Small intestine (tissue), 7 donors: ENCODE measurements at regions not wholly inside any gene's neighbourhood (a gene's known extent, or its start where the extent isn't known, plus 50 kb on each side); places are given as distances from the start of the nearest gene placed in this dataset.
"Not testable (repeated sequence)": the region's sequence is repeated elsewhere in the genome, so short reads cannot be mapped to it uniquely, and the experiment has no call there.

ENCODE experiments used
- DNase-seq, 2 donors: peaks; one replicate each; pipeline versions ENCODE4 v3.0.0 to v3.0.0-alpha.2; 2013
- FAIRE-seq: peaks from 2 replicates; lab custom pipeline; 2012; peaks lifted over from hg19 to GRCh38; lab: Jason Lieb, UNC
- H3K27ac ChIP-seq, 3 donors: one replicate each; pipeline ENCODE4 v1.5.1; 2013; ENCODE audit warnings: low read length in 2 of 3, mild to moderate bottlenecking in 2 of 3, control low read depth in 1 of 3, inconsistent platforms in 1 of 3, low read depth in 1 of 3, moderate library complexity in 1 of 3
- H3K27me3 ChIP-seq, 3 donors: one replicate each; pipeline ENCODE4 v1.6.1; 2013; ENCODE audit warnings: low read length in 3 of 3, inconsistent platforms in 1 of 3; ENCODE audit not compliant: control insufficient read depth in 3 of 3, insufficient read depth in 3 of 3
- H3K36me3 ChIP-seq, 3 donors: one replicate each; pipeline ENCODE4 v1.6.1; 2013; ENCODE audit warnings: low read length in 3 of 3, inconsistent platforms in 1 of 3, low read depth in 1 of 3, mild to moderate bottlenecking in 1 of 3, moderate library complexity in 1 of 3; ENCODE audit not compliant: control insufficient read depth in 3 of 3, insufficient read depth in 2 of 3
- H3K4me1 ChIP-seq, 3 donors: one replicate each; pipeline ENCODE4 v1.6.1; 2013; ENCODE audit warnings: low read length in 2 of 3, inconsistent platforms in 1 of 3, low read depth in 1 of 3, mild to moderate bottlenecking in 1 of 3, moderate library complexity in 1 of 3; ENCODE audit not compliant: control insufficient read depth in 3 of 3, insufficient read depth in 2 of 3
- H3K4me3 ChIP-seq, 3 donors: one replicate each; pipeline ENCODE4 v1.5.1; 2013; ENCODE audit warnings: low read length in 3 of 3, control low read depth in 1 of 3, inconsistent platforms in 1 of 3, low read depth in 1 of 3, mild to moderate bottlenecking in 1 of 3, moderate library complexity in 1 of 3
- H3K9me3 ChIP-seq, 2 donors: one replicate each; pipeline ENCODE4 v1.6.1; 2013; ENCODE audit warnings: low read depth in 1 of 2, low read length in 1 of 2; ENCODE audit not compliant: control insufficient read depth in 2 of 2, insufficient read depth in 1 of 2
- WGBS, 3 donors: extraction: QIAGEN DNeasy Blood & Tissue Kit; methylation state at CpG; one replicate each; pipeline ENCODE4 v1.1.7; 2013; 5-methylcytosine and 5-hydroxymethylcytosine counted together
- donor health status: healthy with polysubstance abuse.
- donor health status: control.
- donor health status: control.
- donor health status: Bipolar disorder and iron deficiency.
- donor health status: healthy.

DNA sequence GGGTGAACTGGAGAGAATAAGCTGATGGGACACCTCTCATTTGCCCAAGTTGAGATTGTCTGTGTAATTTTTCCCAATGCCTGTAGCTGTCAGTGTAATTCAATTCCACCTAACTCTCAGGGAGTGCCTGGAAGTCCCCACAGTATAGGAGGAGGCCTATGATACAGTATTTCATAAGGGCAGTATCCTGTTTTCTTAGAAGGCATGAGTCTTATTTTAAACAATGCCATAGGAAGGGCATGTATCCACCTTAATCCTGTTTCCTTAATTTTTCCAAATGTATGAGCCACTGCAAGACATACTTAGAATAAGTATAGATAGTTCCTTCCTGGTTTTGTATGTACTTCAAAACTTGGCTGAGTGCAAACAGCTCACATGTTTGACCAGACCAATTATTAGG, 226.6 kb upstream of the USP9Y start:
- DNase-seq = no peak
- H3K27me3 ChIP-seq = no peaks in the 10 kb centered on the region
- H3K4me3 ChIP-seq = no peak overlapping the region
- no peak for FAIRE-seq
- H3K27ac ChIP-seq = no peak overlapping the region
- no peaks in the 10 kb centered on the region for H3K9me3 ChIP-seq
- H3K36me3 ChIP-seq = no peaks in the 10 kb centered on the region
- H3K4me1 ChIP-seq = no peaks in the 10 kb centered on the region

DNA sequence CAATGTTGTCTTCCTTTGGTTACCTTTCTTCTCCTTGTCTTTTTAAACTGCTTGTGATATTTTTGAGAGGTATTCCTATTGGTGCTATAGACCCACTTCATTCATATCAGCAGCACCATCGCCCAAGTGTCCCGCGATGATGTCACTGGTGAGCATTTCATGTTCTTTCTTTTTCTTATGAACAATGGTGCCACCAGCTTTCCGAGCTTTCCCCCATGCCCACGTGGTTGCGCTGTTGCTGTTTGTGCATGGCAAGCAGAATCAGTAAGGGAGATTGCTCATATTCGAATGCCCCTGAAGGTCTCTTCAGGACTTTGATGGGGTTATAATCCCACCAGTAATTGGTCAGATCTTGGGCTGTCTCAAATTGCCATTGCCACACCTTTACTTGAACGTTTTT, 221.6 kb upstream of the USP9Y start:
- DNase-seq = peak in 1 of 2 donors; percentile 20
- no peaks in the 10 kb centered on the region for H3K4me1 ChIP-seq
- no peak for FAIRE-seq
- no peaks in the 10 kb centered on the region for H3K27me3 ChIP-seq
- H3K9me3 ChIP-seq = no peaks in the 10 kb centered on the region
- H3K36me3 ChIP-seq = no peaks in the 10 kb centered on the region
- no peak overlapping the region for H3K27ac ChIP-seq
- H3K4me3 ChIP-seq = no peak overlapping the region
- WGBS, 3 donors = 27 to 33% (median 32%) methylated on average over 3 to 8 of the region's 8 CpGs

DNA sequence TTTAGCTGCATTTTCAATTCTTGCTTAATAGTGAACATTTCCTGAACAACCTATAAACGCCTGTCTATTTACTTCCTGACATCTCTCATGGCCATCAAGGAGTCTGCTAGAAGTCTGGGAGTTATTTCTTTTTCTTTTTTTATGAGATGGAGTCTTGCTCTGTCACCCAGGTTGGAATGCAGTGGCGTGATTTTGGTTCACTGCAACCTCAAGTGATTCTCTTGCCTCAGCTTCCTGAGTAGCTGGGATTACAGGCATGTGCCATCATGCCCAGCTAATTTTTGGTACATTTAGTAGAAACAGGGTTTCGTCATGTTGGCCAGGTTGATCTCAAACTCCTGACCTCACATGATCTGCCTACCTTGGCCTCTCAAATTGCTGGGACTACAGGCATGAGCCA, 217.6 kb upstream of the USP9Y start:
- no peaks in the 10 kb centered on the region for H3K27me3 ChIP-seq
- H3K4me1 ChIP-seq = no peaks in the 10 kb centered on the region
- H3K9me3 ChIP-seq = no peaks in the 10 kb centered on the region
- no peaks in the 10 kb centered on the region for H3K36me3 ChIP-seq
- DNase-seq = no peak
- H3K27ac ChIP-seq = no peak overlapping the region
- 71 to 85% methylated on average over 3 of the region's 3 CpGs; no CpG with 5 or more reads in 1 of the 3 donors for WGBS, 3 donors
- H3K4me3 ChIP-seq = no peak overlapping the region
- no peak for FAIRE-seq

DNA sequence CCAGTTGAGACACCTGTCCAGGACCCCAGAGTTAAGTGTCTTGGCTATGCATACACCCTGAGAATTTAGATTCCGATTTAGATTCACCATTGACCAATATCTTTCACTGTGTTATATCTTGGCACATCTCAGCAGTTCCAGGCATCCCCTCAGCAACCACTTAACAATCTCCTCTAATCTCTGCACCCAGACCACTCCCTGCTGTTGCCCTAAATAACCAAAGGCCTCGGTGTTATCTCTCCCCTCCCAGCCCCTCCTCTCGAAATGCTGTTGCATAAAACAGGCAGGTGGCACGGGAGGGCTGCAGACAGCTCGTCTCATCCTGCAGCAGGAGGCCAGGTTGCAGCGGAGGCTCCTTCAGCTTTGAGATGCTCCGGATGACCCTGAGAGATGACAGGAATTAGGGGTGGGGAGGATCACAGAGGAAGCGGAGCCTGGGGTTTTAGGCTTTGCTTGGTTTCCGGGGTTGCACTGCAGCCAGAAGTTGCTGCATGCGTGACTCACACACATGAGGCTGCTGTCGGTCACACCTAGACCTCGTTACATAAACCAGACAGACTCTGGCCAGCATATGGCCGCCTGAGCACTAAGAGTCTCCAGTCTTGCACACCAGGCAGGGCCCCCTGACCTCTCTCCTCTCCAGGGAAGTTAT, 210.3 kb upstream of the USP9Y start:
- H3K9me3 ChIP-seq = no peaks in the 10 kb centered on the region
- no peaks in the 10 kb centered on the region for H3K27me3 ChIP-seq
- FAIRE-seq = no peak
- no peaks in the 10 kb centered on the region for H3K4me1 ChIP-seq
- H3K27ac ChIP-seq = no peak overlapping the region
- H3K4me3 ChIP-seq = no peak overlapping the region
- H3K36me3 ChIP-seq = no peaks in the 10 kb centered on the region
- WGBS, 3 donors = 19 to 41% methylated on average over 7 to 13 of the region's 13 CpGs; no CpG with 5 or more reads in 1 of the 3 donors
- DNase-seq = peak; percentile 56 to 63

DNA sequence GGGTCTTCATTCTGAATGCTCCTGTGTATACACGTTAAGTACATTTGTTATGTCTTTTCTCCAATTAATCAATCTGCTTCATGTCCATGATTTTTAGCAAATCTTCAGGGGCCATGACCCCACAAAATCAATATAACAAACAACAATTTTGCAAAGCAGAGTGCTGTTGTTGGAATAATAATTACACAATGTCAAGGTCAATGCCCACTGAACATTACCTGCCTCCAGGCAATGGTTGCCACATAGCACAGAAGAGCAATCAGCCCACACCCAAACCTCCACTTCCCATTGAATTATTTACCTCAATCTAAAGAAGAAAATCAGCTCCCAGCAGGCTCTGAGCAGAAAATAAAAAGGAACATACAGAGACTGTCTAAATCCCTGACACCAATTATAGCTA, 208.8 kb upstream of the USP9Y start:
- Histone ChIP-seq H3K36me3 (no peaks in the 10 kb centered on the region), H3K27me3 (no peaks in the 10 kb centered on the region), H3K9me3 (no peaks in the 10 kb centered on the region), H3K4me3 (no peak overlapping the region), H3K4me1 (no peaks in the 10 kb centered on the region), H3K27ac (no peak overlapping the region)
- FAIRE-seq (no peak), DNase-seq (no peak)
- WGBS, 3 donors = 92 to 100% methylated on average over 1 of the region's 1 CpG; no CpG with 5 or more reads in 1 of the 3 donors

DNA sequence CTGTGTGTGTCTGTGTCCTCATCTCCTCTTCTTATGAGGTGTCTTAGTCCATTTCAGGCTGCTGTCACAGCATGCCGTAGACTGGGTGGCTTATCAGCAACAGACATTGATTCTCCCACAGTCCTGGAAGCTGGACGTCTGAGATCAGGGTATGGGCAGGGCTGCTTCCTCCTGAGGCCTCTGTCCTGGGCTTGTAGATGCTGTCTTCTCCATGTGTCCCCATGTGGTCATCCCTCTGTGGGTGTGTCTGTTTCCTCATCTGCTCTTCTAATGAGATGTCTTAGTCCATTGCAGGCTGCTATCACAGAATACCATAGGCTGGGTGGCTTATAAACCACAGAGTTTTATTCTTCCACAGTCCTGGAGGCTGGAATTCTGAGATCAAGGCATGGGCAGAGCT, 205.0 kb upstream of the USP9Y start:
- Histone ChIP-seq H3K4me3 (no peak overlapping the region), H3K36me3 (no peaks in the 10 kb centered on the region), H3K4me1 (no peaks in the 10 kb centered on the region), H3K27me3 (no peaks in the 10 kb centered on the region), H3K27ac (no peak overlapping the region), H3K9me3 (no peaks in the 10 kb centered on the region)
- WGBS, 3 donors = 80 to 87% methylated on average over 1 to 2 of the region's 2 CpGs; no CpG with 5 or more reads in 1 of the 3 donors
- FAIRE-seq (no peak), DNase-seq (no peak)

DNA sequence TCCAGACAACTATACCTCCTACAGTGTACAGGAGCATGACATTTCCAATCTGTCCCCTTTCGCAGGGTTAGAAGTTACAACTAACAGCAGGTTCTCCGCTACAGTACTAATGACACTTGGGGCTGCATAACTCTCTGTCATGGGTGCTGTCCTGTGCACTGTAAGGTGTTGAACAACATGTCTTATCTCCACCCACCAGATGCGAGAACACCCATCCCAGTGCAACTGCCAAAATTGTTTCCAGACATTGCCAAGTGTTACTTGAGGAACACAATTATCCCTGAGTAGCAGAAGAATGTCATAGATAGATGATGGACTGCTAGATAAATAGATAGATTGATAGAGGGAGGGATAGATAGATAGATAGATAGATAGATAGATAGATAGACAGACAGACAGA, 200.9 kb upstream of the USP9Y start:
- no peak overlapping the region for H3K4me3 ChIP-seq
- no peaks in the 10 kb centered on the region for H3K4me1 ChIP-seq
- no peaks in the 10 kb centered on the region for H3K27me3 ChIP-seq
- no peak overlapping the region for H3K27ac ChIP-seq
- DNase-seq (no peak), FAIRE-seq (no peak)
- no peaks in the 10 kb centered on the region for H3K36me3 ChIP-seq
- 86 to 92% methylated on average over 3 of the region's 3 CpGs; no CpG with 5 or more reads in 1 of the 3 donors for WGBS, 3 donors
- H3K9me3 ChIP-seq = no peaks in the 10 kb centered on the region

DNA sequence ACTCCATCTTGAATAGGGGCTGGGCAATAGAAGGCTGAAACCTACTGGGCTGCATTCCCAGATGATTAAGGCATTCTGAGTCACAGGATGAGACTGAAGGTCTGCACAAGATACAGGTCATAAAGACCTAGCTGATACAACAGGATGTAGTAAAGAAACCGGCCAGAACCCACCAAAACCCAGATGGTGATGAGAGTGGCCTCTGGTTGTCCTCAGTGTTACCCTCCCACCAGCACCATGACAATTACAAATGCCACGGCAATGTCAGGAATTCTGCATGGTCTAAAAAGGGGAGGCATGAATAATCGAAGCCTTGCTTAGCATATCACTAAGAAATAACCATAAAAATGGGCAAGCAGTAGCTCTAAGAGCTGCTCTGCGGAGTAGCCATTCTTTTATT, 197.0 kb upstream of the USP9Y start:
- not testable (repeated sequence) for H3K9me3 ChIP-seq, H3K36me3 ChIP-seq, H3K27me3 ChIP-seq, H3K4me3 ChIP-seq, H3K4me1 ChIP-seq, FAIRE-seq, DNase-seq, H3K27ac ChIP-seq
- WGBS, 3 donors = 67 to 68% methylated on average over 4 of the region's 4 CpGs; no CpG with 5 or more reads in 1 of the 3 donors

DNA sequence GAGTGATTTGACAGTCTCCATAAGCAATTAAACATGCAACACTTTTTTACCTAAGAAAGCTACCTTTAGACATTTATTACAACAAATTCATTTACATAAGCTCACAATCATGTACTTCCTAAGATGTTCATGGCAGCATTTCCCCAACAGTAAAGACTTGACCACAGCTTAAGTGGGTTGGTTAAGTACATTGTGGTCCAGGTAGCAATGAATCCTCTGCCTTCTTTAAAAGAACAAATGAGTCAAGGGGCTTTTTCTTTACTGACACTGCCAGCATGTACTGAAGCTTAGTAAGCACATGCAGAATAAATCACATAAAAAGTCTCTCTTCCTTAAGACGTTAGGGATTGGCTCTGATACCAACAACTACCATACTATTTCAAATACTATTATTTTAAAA, 183.7 kb upstream of the USP9Y start:
- Histone ChIP-seq H3K27ac (no peak overlapping the region), H3K36me3 (no peaks in the 10 kb centered on the region), H3K4me3 (no peak overlapping the region), H3K9me3 (no peaks in the 10 kb centered on the region), H3K4me1 (no peaks in the 10 kb centered on the region), H3K27me3 (no peaks in the 10 kb centered on the region)
- FAIRE-seq (no peak), DNase-seq (no peak)
- WGBS, 3 donors = 40 to 61% methylated on average over 1 of the region's 1 CpG; no CpG with 5 or more reads in 1 of the 3 donors
